HG03045 (cell line): ENCODE measurements at regions not wholly inside any gene's neighbourhood (a gene's known extent, or its start where the extent isn't known, plus 50 kb on each side); places are given as distances from the start of the nearest gene placed in this dataset.
"Not testable (repeated sequence)": the region's sequence is repeated elsewhere in the genome, so short reads cannot be mapped to it uniquely, and the experiment has no call there.

Experiments
- ATAC-seq: cut with Tn5 transposase; IDR thresholded peaks from one replicate; pipeline ENCODE4 v1.9.1; 2021; ENCODE audit warnings: mild to moderate bottlenecking, moderate library complexity; ENCODE audit not compliant: unreplicated experiment

DNA sequence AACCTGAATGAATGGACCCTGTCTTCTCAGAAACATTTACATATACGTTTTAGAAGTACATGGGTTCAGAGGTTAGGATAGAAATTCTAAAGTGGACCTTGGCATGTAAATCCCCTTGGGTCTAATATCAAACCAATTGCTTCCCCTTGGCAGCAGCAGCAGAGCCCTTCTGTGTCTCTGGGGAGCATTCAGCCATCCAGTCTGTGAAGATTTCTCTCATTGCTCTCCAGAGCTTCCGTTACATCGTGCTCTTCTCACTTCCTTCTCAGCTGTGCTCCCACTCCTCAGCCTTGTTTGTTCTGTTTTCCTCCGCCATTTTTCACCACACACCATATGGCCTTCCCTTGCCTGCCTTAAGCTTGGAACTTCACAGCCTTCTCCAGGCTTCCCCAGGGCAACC lies 61.5 kb upstream of the ATP1B1 start:
- no peak for ATAC-seq

DNA sequence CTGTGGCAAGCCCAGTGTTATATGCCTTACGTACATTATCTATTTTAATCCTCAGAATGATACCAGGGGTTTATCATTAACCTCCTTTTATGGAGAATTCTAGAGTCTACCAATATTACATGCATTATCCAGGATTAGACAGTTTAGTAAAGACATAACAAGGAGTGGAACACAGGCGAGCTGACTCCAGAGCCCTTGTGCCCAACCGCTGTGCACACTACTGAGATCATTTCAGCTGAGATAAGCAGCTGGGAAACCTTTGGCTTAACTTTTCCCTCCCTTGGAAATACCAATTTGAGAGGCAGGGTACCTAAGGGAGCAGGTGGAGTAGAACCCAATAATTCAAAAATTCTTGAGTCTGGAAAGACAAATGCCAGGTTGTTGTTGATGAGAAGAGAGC lies 59.8 kb upstream of the ATP1B1 start:
- ATAC-seq: no peak

DNA sequence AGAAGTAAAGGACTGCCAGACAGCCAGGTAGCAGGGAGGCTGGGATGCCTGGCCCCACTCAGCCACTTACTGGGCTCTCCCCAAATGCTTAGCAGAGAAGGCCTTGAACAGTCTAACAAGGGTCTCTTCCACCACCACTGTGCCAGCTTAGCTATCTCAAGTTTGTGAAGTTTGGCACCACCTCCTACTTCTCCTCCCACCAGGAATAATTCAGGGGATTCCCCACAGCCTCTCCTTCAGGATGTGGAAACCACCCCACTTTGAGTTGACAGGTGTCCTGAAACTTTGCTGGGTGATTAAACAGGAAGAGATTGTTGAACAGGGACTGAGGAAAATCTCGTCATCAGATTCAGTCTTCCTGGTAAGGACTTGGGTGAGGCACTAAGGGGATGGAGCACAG lies 59.4 kb upstream of the ATP1B1 start:
- no peak for ATAC-seq

DNA sequence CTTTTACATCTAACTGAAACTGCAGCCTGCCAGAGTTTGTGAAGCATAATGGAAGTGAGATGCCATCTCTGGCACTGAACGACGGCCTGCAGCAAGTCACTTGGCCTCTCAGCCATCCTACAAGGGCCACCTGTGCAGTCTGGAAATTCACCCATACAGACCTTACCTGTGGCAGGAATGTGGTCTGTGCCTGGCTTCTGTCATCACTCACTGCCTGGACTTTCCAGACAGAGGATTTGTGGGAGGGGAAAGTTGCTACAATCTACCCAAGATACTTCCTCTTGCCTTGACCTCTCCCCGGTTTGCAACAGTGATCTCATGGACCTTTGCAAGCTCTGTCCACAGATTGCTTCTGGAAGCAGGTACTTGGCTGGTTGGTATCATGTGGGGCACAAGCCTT lies 58.4 kb upstream of the ATP1B1 start:
- ATAC-seq: no peak

DNA sequence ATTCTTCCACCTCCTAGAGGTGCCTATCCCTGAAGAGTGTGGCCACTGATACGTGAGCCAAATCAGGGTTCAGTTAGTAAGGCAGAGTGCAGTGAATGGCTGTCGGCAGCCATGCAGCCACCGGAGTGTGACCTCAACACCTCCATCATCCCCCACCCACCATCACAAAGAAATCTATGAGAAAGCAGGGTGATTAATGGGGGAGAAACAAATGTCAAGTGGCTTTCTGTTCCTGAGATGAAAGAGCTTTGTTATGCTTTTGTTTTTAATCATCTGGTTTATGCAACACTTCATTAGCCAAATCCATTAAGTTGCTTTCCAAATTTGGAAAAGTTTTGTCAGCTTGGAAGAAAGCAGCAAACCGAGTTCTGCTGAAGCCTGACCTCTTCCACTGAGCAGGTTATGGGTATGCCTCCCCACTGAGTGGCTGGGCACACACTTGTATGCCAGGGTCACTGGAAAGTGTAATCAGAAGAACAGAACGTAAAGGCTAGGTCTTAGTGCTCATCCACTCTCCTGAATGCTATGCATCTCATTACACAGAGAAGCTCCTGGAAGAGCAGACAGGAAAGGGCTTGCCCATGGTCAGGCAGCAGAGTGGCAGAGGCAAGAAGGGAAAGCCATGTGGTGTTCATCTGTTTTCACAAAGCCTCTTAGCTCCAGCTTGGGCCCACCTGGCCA lies 57.1 kb upstream of the ATP1B1 start:
- ATAC-seq: no peak

DNA sequence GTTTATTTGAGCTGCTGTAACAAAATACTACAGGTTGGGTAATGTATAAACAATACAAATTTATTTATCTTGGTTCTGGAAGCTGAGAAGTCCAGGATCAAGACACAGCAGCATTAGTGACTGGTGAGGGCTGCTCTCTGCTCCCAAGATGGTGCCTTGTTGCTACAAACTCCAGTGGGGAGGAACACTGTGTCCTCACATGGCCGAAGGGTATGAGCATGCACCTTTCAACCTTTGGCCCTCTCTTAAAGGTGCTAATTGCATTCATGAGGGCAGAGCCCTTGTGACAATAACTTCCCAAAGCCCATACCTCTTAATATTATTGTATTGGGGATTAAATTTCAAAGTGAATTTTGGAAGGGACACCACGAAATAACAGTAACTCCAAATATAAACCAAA lies 55.3 kb upstream of the ATP1B1 start:
- ATAC-seq: no peak

DNA sequence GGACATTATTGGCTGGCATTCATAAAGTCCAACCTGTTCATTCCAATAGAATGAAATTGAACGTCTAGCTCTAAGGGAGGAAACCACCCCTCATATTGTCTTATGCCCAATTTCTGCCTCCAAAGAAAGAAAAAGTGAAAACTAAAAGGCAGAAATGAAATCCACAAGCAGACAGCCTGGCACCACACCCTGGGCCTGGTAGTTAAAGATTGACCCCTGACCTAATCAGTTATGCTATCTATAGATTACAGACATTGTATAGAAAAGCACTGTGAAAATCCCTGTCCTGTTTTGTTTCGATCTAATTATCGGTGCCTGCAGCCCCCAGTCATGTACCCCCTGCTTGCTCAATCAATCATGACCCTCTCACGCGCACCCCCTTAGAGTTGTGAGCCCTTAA lies 54.3 kb upstream of the ATP1B1 start:
- ATAC-seq: not testable (repeated sequence)

DNA sequence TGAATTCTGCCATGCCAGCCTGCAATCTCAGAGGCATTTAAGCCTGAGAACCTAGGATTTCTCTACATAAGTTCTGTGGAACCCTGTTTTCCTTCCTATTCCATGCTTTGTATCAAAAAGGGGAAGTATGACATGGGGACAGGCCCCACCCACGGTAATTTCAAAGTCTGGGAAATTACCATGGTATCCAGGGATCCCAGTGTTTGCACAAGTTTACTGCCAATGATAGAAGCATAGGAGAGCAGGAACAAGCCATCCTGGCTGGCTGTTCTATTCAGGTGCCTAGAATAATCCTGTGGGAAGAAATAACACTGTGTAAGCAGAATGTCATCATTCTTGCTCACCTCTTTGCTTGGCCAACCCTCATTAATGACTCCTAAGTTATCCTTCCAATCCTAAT lies 53.8 kb upstream of the ATP1B1 start:
- no peak for ATAC-seq

DNA sequence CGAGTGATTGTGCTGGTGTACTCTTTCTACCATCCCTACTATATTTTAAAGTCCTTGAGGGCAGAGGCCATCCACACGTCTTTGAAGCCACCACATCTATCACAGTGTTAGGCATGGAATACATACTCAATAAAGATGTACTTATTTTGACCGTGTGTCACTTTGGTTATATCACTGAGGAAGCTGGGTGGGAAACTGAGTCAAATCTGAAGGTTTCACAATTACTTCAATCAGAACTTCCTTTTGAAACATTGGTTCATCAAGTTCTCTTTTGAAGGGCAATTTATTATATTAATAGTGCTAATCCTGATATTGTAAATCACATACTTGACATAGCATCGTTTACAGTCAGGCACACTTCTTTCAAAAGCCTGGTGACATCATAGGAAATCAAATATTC lies 53.3 kb upstream of the ATP1B1 start:
- no peak for ATAC-seq
